Loucy (cell line): ENCODE measurements at regions not wholly inside any gene's neighbourhood (a gene's known extent, or its start where the extent isn't known, plus 50 kb on each side); places are given as distances from the start of the nearest gene placed in this dataset.
"Not testable (repeated sequence)": the region's sequence is repeated elsewhere in the genome, so short reads cannot be mapped to it uniquely, and the experiment has no call there.

Experiments used
- EZH2phosphoT487 ChIP-seq: fragments of 200-600 bp; IDR thresholded peaks from 2 replicates; pipeline ENCODE4 v1.6.1; 2018; ENCODE audit warnings: antibody characterized with exemption, mild to moderate bottlenecking, moderate library complexity, borderline replicate concordance
- TF ChIP-seq, protein P1 (sequence below): fragments of 200-600 bp; sonication (generic); conservative IDR thresholded peaks from 2 replicates; pipeline ENCODE4 v1.5.1; 2014; ENCODE audit warnings: mild to moderate bottlenecking, antibody characterized with exemption, low read length

DNA sequence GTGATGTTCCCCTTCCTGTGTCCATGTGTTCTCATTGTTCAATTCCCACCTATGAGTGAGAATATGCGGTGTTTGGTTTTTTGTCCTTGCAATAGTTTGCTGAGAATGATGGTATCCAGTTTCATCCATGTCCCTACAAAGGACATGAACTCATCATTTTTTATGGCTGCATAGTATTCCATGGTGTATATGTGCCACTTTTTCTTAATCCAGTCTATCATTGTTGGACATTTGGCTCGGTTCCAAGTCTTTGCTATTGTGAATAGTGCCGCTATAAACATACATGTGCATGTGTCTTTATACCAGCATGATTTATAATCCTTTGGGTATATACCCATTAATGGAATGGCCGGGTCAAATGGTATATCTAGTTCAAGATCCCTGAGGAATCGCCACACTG is 229.4 kb downstream of the HTR1A start:
- TF ChIP-seq, protein P1, sequence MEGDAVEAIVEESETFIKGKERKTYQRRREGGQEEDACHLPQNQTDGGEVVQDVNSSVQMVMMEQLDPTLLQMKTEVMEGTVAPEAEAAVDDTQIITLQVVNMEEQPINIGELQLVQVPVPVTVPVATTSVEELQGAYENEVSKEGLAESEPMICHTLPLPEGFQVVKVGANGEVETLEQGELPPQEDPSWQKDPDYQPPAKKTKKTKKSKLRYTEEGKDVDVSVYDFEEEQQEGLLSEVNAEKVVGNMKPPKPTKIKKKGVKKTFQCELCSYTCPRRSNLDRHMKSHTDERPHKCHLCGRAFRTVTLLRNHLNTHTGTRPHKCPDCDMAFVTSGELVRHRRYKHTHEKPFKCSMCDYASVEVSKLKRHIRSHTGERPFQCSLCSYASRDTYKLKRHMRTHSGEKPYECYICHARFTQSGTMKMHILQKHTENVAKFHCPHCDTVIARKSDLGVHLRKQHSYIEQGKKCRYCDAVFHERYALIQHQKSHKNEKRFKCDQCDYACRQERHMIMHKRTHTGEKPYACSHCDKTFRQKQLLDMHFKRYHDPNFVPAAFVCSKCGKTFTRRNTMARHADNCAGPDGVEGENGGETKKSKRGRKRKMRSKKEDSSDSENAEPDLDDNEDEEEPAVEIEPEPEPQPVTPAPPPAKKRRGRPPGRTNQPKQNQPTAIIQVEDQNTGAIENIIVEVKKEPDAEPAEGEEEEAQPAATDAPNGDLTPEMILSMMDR: not testable (repeated sequence)
- TF ChIP-seq EZH2phosphoT487: not testable (repeated sequence)
